Neural cell (in vitro differentiated cells): ENCODE measurements at regions not wholly inside any gene's neighbourhood (a gene's known extent, or its start where the extent isn't known, plus 50 kb on each side); places are given as distances from the start of the nearest gene placed in this dataset.

Source experiments
- H2AFZ ChIP-seq: fragments of 200-600, 300-800 bp; sonication (generic), shearing (Covaris generic); 2 replicates; pipeline ENCODE4 v1.6.0; 2014; ENCODE audit warnings: low read depth, mild to moderate bottlenecking, antibody characterized with exemption, low read length, moderate library complexity
- H3F3A ChIP-seq: fragments of 200-600 bp; shearing (Covaris generic); 2 replicates; pipeline ENCODE4 v1.6.1; 2016; ENCODE audit warnings: mild to moderate bottlenecking, moderate library complexity, mixed read lengths, antibody characterized with exemption, low read length; ENCODE audit not compliant: insufficient read depth, poor library complexity, severe bottlenecking
- H3K27ac ChIP-seq: fragments of 200-600, 300-800 bp; sonication (generic), shearing (Covaris generic); 2 replicates; pipeline ENCODE4 v1.5.1; 2014; ENCODE audit warnings: mild to moderate bottlenecking, low read length, moderate library complexity
- H3K27me3 ChIP-seq: fragments of 300-800, 200-600 bp; sonication (generic), shearing (Covaris generic); 2 replicates; pipeline ENCODE4 v1.6.0; 2014; ENCODE audit warnings: mild to moderate bottlenecking, low read depth, low read length, moderate library complexity; ENCODE audit not compliant: insufficient read depth
- H3K36me3 ChIP-seq: fragments of 300-800, 200-600 bp; sonication (generic), shearing (Covaris generic); 2 replicates; pipeline ENCODE4 v1.5.1; 2014; ENCODE audit warnings: mild to moderate bottlenecking, antibody characterized with exemption, low read length, moderate library complexity; ENCODE audit not compliant: insufficient read depth
- H3K4me2 ChIP-seq: fragments of 300-800, 200-600 bp; sonication (generic), shearing (Covaris generic); 2 replicates; pipeline ENCODE4 v1.6.0; 2014; ENCODE audit warnings: mild to moderate bottlenecking, low read length
- H3K4me3 ChIP-seq: fragments of 300-800, 200-600 bp; sonication (generic), shearing (Covaris generic); 2 replicates; pipeline ENCODE4 v1.5.1; 2014; ENCODE audit warnings: mild to moderate bottlenecking, low read length, moderate library complexity
- H3K79me2 ChIP-seq: fragments of 200-600 bp; shearing (Covaris generic); replicated peaks from 2 replicates; pipeline ENCODE4 v1.6.0; 2014; ENCODE audit warnings: mild to moderate bottlenecking, low read length, moderate library complexity; ENCODE audit not compliant: insufficient read depth
- H3K9ac ChIP-seq: fragments of 300-800, 200-600 bp; sonication (generic), shearing (Covaris generic); 2 replicates; pipeline ENCODE4 v1.6.1; 2016; ENCODE audit warnings: mild to moderate bottlenecking, low read length, mixed read lengths
- H3K9me2 ChIP-seq: fragments of 200-600 bp; shearing (Covaris generic); 2 replicates; pipeline ENCODE4 v1.6.1; 2016; ENCODE audit warnings: mild to moderate bottlenecking, low read length, mixed read lengths; ENCODE audit not compliant: insufficient read depth
- H3K9me3 ChIP-seq: fragments of 200-600, 300-800 bp; sonication (generic), shearing (Covaris generic); 2 replicates; pipeline ENCODE4 v1.6.1; 2016; ENCODE audit warnings: mild to moderate bottlenecking, mixed run types, low read length, moderate library complexity, mixed read lengths
- H4K20me1 ChIP-seq: fragments of 200-600 bp; shearing (Covaris generic); 2 replicates; pipeline ENCODE4 v1.6.1; 2016; ENCODE audit warnings: mild to moderate bottlenecking, mixed run types; ENCODE audit not compliant: insufficient read depth
- EP300 ChIP-seq: fragments of 450-650 bp; conservative IDR thresholded peaks from 2 replicates; pipeline ENCODE4 v1.6.1; 2014; ENCODE audit warnings: antibody characterized with exemption, mild to moderate bottlenecking, moderate library complexity; ENCODE audit not compliant: poor library complexity, severe bottlenecking
- EZH2 ChIP-seq: fragments of 200-600, 300-800 bp; shearing (Covaris generic), sonication (generic); IDR thresholded peaks from 2 replicates; pipeline ENCODE4 v1.6.1; 2014; ENCODE audit warnings: antibody characterized with exemption, low read length, borderline replicate concordance, mild to moderate bottlenecking; ENCODE audit not compliant: insufficient read depth, poor library complexity, severe bottlenecking
- MXI1 ChIP-seq: fragments of 450-650 bp; conservative IDR thresholded peaks from 2 replicates; pipeline ENCODE4 v1.6.1; 2014; ENCODE audit warnings: antibody characterized with exemption, mild to moderate bottlenecking; ENCODE audit not compliant: poor library complexity, severe bottlenecking
- POLR2AphosphoS5 ChIP-seq: IDR thresholded peaks from 2 replicates; pipeline ENCODE4 v1.6.1; 2012
- RAD21 ChIP-seq: fragments of 450-650 bp; conservative IDR thresholded peaks from 2 replicates; pipeline ENCODE4 v1.6.1; 2014; ENCODE audit warnings: antibody characterized with exemption, mild to moderate bottlenecking, moderate library complexity
- SMC3 ChIP-seq: fragments of 450-650 bp; conservative IDR thresholded peaks from 2 replicates; pipeline ENCODE4 v1.6.1; 2014; ENCODE audit warnings: antibody characterized with exemption, mild to moderate bottlenecking, moderate library complexity; ENCODE audit not compliant: poor library complexity
- TAF1 ChIP-seq: IDR thresholded peaks from 2 replicates; pipeline ENCODE4 v1.6.1; 2012; ENCODE audit warnings: low read depth
- TF ChIP-seq, protein P1 (sequence below): IDR thresholded peaks from 2 replicates; pipeline ENCODE4 v1.6.1; 2012; ENCODE audit warnings: borderline replicate concordance
- TF ChIP-seq, protein P2 (sequence below): fragments of 450-650 bp; IDR thresholded peaks from 2 replicates; pipeline ENCODE4 v1.5.1; 2014; ENCODE audit warnings: antibody characterized with exemption, mild to moderate bottlenecking, moderate library complexity; ENCODE audit not compliant: poor library complexity, severe bottlenecking

DNA sequence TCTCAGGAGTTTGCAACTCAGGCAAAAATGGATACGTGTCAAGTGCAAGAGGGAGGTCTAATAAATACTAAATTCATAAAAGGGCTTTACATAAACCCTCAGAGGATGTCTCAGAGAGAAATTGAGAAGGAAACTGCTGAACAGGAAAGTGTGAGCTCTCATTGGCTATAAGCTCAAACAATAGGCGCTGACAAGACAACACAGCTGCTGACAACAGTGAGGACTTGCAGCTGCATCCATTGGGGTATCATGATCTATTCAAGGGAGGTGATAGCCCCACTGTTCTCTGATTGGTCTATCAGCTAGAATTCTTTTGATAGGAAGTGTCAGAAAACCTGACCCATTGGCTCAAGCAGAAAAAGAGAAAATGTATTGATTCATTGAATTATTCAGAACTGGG is 187.2 kb downstream of the CBLN1 start:
- Histone ChIP-seq H3F3A (no peaks in the 10 kb centered on the region), H3K27ac (no peak overlapping the region)
- TF ChIP-seq, protein P1, sequence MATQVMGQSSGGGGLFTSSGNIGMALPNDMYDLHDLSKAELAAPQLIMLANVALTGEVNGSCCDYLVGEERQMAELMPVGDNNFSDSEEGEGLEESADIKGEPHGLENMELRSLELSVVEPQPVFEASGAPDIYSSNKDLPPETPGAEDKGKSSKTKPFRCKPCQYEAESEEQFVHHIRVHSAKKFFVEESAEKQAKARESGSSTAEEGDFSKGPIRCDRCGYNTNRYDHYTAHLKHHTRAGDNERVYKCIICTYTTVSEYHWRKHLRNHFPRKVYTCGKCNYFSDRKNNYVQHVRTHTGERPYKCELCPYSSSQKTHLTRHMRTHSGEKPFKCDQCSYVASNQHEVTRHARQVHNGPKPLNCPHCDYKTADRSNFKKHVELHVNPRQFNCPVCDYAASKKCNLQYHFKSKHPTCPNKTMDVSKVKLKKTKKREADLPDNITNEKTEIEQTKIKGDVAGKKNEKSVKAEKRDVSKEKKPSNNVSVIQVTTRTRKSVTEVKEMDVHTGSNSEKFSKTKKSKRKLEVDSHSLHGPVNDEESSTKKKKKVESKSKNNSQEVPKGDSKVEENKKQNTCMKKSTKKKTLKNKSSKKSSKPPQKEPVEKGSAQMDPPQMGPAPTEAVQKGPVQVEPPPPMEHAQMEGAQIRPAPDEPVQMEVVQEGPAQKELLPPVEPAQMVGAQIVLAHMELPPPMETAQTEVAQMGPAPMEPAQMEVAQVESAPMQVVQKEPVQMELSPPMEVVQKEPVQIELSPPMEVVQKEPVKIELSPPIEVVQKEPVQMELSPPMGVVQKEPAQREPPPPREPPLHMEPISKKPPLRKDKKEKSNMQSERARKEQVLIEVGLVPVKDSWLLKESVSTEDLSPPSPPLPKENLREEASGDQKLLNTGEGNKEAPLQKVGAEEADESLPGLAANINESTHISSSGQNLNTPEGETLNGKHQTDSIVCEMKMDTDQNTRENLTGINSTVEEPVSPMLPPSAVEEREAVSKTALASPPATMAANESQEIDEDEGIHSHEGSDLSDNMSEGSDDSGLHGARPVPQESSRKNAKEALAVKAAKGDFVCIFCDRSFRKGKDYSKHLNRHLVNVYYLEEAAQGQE: no peak
- TF ChIP-seq SMC3: no peak
- no peak for TF ChIP-seq TAF1
- TF ChIP-seq EZH2: no peak
- no peak for TF ChIP-seq RAD21
- TF ChIP-seq POLR2AphosphoS5: no peak
- no peak for TF ChIP-seq MXI1
- TF ChIP-seq, protein P2, sequence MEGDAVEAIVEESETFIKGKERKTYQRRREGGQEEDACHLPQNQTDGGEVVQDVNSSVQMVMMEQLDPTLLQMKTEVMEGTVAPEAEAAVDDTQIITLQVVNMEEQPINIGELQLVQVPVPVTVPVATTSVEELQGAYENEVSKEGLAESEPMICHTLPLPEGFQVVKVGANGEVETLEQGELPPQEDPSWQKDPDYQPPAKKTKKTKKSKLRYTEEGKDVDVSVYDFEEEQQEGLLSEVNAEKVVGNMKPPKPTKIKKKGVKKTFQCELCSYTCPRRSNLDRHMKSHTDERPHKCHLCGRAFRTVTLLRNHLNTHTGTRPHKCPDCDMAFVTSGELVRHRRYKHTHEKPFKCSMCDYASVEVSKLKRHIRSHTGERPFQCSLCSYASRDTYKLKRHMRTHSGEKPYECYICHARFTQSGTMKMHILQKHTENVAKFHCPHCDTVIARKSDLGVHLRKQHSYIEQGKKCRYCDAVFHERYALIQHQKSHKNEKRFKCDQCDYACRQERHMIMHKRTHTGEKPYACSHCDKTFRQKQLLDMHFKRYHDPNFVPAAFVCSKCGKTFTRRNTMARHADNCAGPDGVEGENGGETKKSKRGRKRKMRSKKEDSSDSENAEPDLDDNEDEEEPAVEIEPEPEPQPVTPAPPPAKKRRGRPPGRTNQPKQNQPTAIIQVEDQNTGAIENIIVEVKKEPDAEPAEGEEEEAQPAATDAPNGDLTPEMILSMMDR: no peak
- TF ChIP-seq EP300: no peak

DNA sequence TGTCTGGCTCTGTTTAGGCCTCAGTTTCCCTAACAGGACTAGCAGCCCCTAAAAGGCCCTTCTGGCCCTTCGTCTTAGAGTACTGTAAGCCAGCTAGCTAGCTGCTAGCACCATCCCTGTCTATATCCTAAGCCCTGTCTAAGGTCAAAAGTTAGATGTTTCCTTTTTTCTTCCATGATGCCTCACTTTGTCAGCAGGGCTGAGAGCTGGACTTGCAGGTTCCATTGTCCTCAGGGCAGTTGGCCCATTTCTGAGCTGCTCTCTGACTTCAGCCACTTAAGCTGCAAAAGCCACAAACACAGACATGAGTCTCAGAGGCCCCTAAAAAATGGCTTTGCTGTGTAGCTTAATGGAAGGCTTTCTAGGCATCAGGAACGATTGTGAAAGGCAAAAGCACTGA is 187.7 kb downstream of the CBLN1 start:
- Histone ChIP-seq H3K4me2 (no peak overlapping the region), H4K20me1 (no peaks in the 10 kb centered on the region), H3K9ac (no peak overlapping the region), H3F3A (no peaks in the 10 kb centered on the region), H3K4me3 (no peak overlapping the region), H3K79me2 (no peaks in the 10 kb centered on the region), H2AFZ (no peak overlapping the region), H3K36me3 (no peaks in the 10 kb centered on the region), H3K27ac (no peak overlapping the region), H3K27me3 (no peaks in the 10 kb centered on the region), H3K9me2 (no peaks in the 10 kb centered on the region), H3K9me3 (no peaks in the 10 kb centered on the region)
- TF ChIP-seq EP300 (no peak), POLR2AphosphoS5 (no peak), RAD21 (no peak), MXI1 (no peak), TAF1 (no peak), EZH2 (no peak), SMC3 (no peak)
- TF ChIP-seq, protein P2: no peak
- TF ChIP-seq, protein P1: no peak

More for the DNA sequence above, 187.2 kb downstream of the CBLN1 start:
- Histone ChIP-seq H2AFZ (no peak overlapping the region), H3K9me2 (no peaks in the 10 kb centered on the region), H3K27me3 (no peaks in the 10 kb centered on the region), H3K9ac (no peak overlapping the region), H4K20me1 (no peaks in the 10 kb centered on the region), H3K4me3 (no peak overlapping the region), H3K36me3 (no peaks in the 10 kb centered on the region), H3K9me3 (no peaks in the 10 kb centered on the region), H3K79me2 (no peaks in the 10 kb centered on the region), H3K4me2 (no peak overlapping the region)
